ENCODE measurements at regions not wholly inside any gene's neighbourhood (a gene's known extent, or its start where the extent isn't known, plus 50 kb on each side); places are given as distances from the start of the nearest gene placed in this dataset.
"Not testable (repeated sequence)": the region's sequence is repeated elsewhere in the genome, so short reads cannot be mapped to it uniquely, and the experiment has no call there.

- DNase-seq, result no peak
Observed at GRCh38 chr5:122602700-122603099, 172.2 kb upstream of the SNX2 start.

- no peak for DNase-seq
Observed at GRCh38 chr5:122605236-122605635, 169.6 kb upstream of the SNX2 start.

GRCh38 chr5:122607818-122608217 is 167.1 kb upstream of the SNX2 start:
- DNase-seq, result no peak

GRCh38 chr5:122608222-122608621 is 166.7 kb upstream of the SNX2 start:
- no peak for DNase-seq

GRCh38 chr5:122611406-122611805 is 163.5 kb upstream of the SNX2 start:
- no peak for DNase-seq

- no peak for DNase-seq
Observed at GRCh38 chr5:122612901-122613300, 162.0 kb upstream of the SNX2 start.

- no peak for DNase-seq
Observed at GRCh38 chr5:122615146-122615545, 159.7 kb upstream of the SNX2 start.

- DNase-seq, result no peak
Observed at GRCh38 chr5:122615832-122616231, 159.0 kb upstream of the SNX2 start.

GRCh38 chr5:122618046-122618445 is 156.8 kb upstream of the SNX2 start:
- not testable (repeated sequence) for DNase-seq

- DNase-seq, result not testable (repeated sequence)
Observed at GRCh38 chr5:122620768-122621167, 154.1 kb upstream of the SNX2 start.

GRCh38 chr5:122628714-122629113 is 146.2 kb upstream of the SNX2 start:
- not testable (repeated sequence) for DNase-seq

GRCh38 chr5:122629121-122629677 is 145.7 kb upstream of the SNX2 start:
- DNase-seq, result no peak

GRCh38 chr5:122638581-122638980 is 136.3 kb upstream of the SNX2 start:
- DNase-seq, result no peak

- no peak for DNase-seq
Observed at GRCh38 chr5:122639033-122639432, 135.8 kb upstream of the SNX2 start.

GRCh38 chr5:122639864-122640263 is 135.0 kb upstream of the SNX2 start:
- DNase-seq, result no peak

GRCh38 chr5:122649080-122649479 is 125.8 kb upstream of the SNX2 start:
- no peak for DNase-seq

GRCh38 chr5:122653087-122654017 is 121.5 kb upstream of the SNX2 start:
- DNase-seq, result no peak

GRCh38 chr5:122656160-122656559 is 118.7 kb upstream of the SNX2 start:
- DNase-seq, result no peak

GRCh38 chr5:122656577-122656976 is 118.3 kb upstream of the SNX2 start:
- DNase-seq, result no peak

- DNase-seq, result no peak
Observed at GRCh38 chr5:122661496-122662180, 113.2 kb upstream of the SNX2 start.

- no peak for DNase-seq
Observed at GRCh38 chr5:122665051-122665450, 109.8 kb upstream of the SNX2 start.

- DNase-seq, result no peak
Observed at GRCh38 chr5:122668552-122668951, 106.3 kb upstream of the SNX2 start.

GRCh38 chr5:122669709-122670108 is 105.2 kb upstream of the SNX2 start:
- DNase-seq, result not testable (repeated sequence)

- DNase-seq, result no peak
Observed at GRCh38 chr5:122673343-122673742, 101.5 kb upstream of the SNX2 start.
